NB4 (cell line): ENCODE measurements at regions not wholly inside any gene's neighbourhood (a gene's known extent, or its start where the extent isn't known, plus 50 kb on each side); places are given as distances from the start of the nearest gene placed in this dataset.

Experiments
- CTCF ChIP-seq: IDR thresholded peaks from one replicate; pipeline ENCODE4 v1.5.1; 2012; ENCODE audit warnings: low read depth, low read length
- MAX ChIP-seq: IDR thresholded peaks from 2 replicates; pipeline ENCODE4 v1.6.1; 2011; ENCODE audit warnings: low read depth, low read length
- POLR2A ChIP-seq: IDR thresholded peaks from 2 replicates; pipeline ENCODE4 v1.6.1; 2011; ENCODE audit warnings: mild to moderate bottlenecking; ENCODE audit not compliant: insufficient read length; ENCODE audit errors: extremely low read depth

- TF ChIP-seq CTCF (no peak), POLR2A (no peak), MAX (no peak)
Measured at GRCh38 chr10:78875932-78876331, 192.8 kb upstream of the ZMIZ1 start.
